C4-2B (cell line): ENCODE measurements at regions not wholly inside any gene's neighbourhood (a gene's known extent, or its start where the extent isn't known, plus 50 kb on each side); places are given as distances from the start of the nearest gene placed in this dataset.

Source experiments
- CTCF ChIP-seq: fragments of 450-650 bp; conservative IDR thresholded peaks from 2 replicates; pipeline ENCODE4 v1.5.1; 2017; ENCODE audit warnings: mild to moderate bottlenecking
- ZFX ChIP-seq: fragments of 450-650 bp; IDR thresholded peaks from 2 replicates; pipeline ENCODE4 v1.6.1; 2017

- no peak for TF ChIP-seq CTCF
- no peak for TF ChIP-seq ZFX
These were observed 1508.9 kb downstream of the STIM2 start for GRCh38 chr4:28369499-28369898.
